CD4-positive, alpha-beta memory T cell (primary cell): ENCODE measurements at regions not wholly inside any gene's neighbourhood (a gene's known extent, or its start where the extent isn't known, plus 50 kb on each side); places are given as distances from the start of the nearest gene placed in this dataset.

Experiments used
- CTCF ChIA-PET: fragments of 350-600 bp; sonication (Branson Sonifier 250); formaldehyde crosslinking; loops from one replicate; lab custom pipeline; 2021; ENCODE audit warnings: inconsistent platforms; ENCODE audit not compliant: partially characterized antibody; lab: Charles Lee
- POLR2A ChIA-PET: fragments of 350-600 bp; sonication (Branson Sonifier 250); formaldehyde crosslinking; loops from one replicate; lab custom pipeline; 2021; ENCODE audit not compliant: partially characterized antibody; lab: Charles Lee
- DNase-seq, 5 donors: peaks; one replicate each; pipeline versions ENCODE4 v3.0.0 to v3.0.0-alpha.2; 2020 to 2022; ENCODE audit warnings: mixed read lengths in 1 of 5
- H3K27ac ChIP-seq: one replicate; pipeline ENCODE4 v1.7.0; 2013; ENCODE audit warnings: low read depth, low read length
- H3K27me3 ChIP-seq: 2 replicates; pipeline ENCODE4 v1.7.0; 2013; ENCODE audit warnings: mild to moderate bottlenecking, low read length, moderate library complexity; ENCODE audit not compliant: insufficient read depth
- H3K36me3 ChIP-seq: 2 replicates; pipeline ENCODE4 v1.7.0; 2013; ENCODE audit warnings: mild to moderate bottlenecking, low read length, moderate library complexity; ENCODE audit not compliant: insufficient read depth
- H3K4me1 ChIP-seq: 2 replicates; pipeline ENCODE4 v1.7.0; 2013; ENCODE audit warnings: mild to moderate bottlenecking, low read length, moderate library complexity; ENCODE audit not compliant: insufficient read depth
- H3K4me3 ChIP-seq, 2 donors: one replicate each; pipeline ENCODE4 v1.7.0; 2013; ENCODE audit warnings: low read length in 2 of 2, mild to moderate bottlenecking in 1 of 2
- H3K9me3 ChIP-seq, 2 donors: one replicate each; pipeline ENCODE4 v1.7.0; 2013; ENCODE audit warnings: low read length in 2 of 2, control low read depth in 1 of 2; ENCODE audit not compliant: control insufficient read depth in 1 of 2
- H3K27ac Mint-ChIP-seq, 7 donors: one replicate each; pipeline ENCODE4 v1.8.0; 2020 to 2021; ENCODE audit warnings: mixed read lengths in 7 of 7, mild to moderate bottlenecking in 6 of 7, inconsistent platforms in 3 of 7, moderate library complexity in 3 of 7
- H3K27me3 Mint-ChIP-seq, 2 donors: one replicate each; pipeline ENCODE4 v1.8.0; 2020 to 2021; ENCODE audit warnings: mixed read lengths in 2 of 2
- H3K36me3 Mint-ChIP-seq, 2 donors: one replicate each; pipeline ENCODE4 v1.8.0; 2020 to 2021; ENCODE audit warnings: mixed read lengths in 2 of 2, inconsistent platforms in 1 of 2, mild to moderate bottlenecking in 1 of 2
- H3K4me1 Mint-ChIP-seq, 4 donors: one replicate each; pipeline ENCODE4 v1.8.0; 2020 to 2021; ENCODE audit warnings: mixed read lengths in 4 of 4, mild to moderate bottlenecking in 1 of 4
- H3K4me3 Mint-ChIP-seq, 8 donors: one replicate each; pipeline ENCODE4 v1.8.0; 2020 to 2021; ENCODE audit warnings: mixed read lengths in 8 of 8, mild to moderate bottlenecking in 7 of 8, moderate library complexity in 6 of 8, inconsistent platforms in 3 of 8
- H3K9me3 Mint-ChIP-seq, 8 donors: one replicate each; pipeline ENCODE4 v1.8.0; 2020 to 2021; ENCODE audit warnings: mixed read lengths in 8 of 8, mild to moderate bottlenecking in 5 of 8, inconsistent platforms in 3 of 8, moderate library complexity in 1 of 8
- intact Hi-C: fragments of 100-400 bp; cut with micrococcal nuclease; formaldehyde crosslinking; loops from one replicate; pipeline ENCODE4 v1.15.1; 2023

DNA sequence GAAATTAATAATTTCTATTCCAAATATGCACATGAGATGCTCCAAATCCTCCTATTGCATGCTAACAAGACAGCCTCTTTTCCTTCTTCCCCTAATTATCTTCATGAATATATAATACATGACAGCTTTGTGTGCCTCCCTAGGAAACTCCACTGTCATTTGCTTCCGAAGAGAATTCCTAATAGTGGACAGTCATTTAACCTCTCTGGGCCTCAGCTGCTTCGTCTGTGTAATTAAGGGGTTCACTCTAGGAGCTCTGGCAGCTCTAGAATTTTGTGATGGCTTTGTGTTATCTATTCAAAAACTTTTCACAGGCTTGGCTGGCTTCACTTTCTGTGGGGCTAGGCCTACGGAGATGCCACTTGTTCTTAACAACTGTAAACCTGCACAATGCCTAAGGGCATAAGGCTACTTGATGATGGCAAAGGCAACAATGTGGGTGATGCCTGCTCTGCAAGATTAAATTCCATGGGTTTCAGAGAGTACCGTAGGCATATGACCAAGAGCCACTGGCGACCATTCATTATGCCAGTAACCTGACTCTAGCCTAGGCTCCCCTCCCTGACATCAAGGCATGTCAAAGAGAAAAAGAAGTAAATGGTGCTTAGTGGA is 333.8 kb upstream of the UMPS start:
- ChIA-PET CTCF (no interaction called here), POLR2A (no interaction called here)
- H3K4me1 Mint-ChIP-seq: no peaks in the 10 kb centered on the region
- intact Hi-C loops: no loop called here
- no peaks in the 10 kb centered on the region for H3K36me3 Mint-ChIP-seq
- Histone ChIP-seq H3K27me3 (no peaks in the 10 kb centered on the region), H3K9me3 (no peaks in the 10 kb centered on the region), H3K4me1 (no peaks in the 10 kb centered on the region), H3K36me3 (no peaks in the 10 kb centered on the region), H3K27ac (no peak overlapping the region), H3K4me3 (no peak overlapping the region)
- no peaks in the 10 kb centered on the region for H3K9me3 Mint-ChIP-seq
- H3K4me3 Mint-ChIP-seq: no peak overlapping the region
- no peak overlapping the region for H3K27ac Mint-ChIP-seq
- no peak for DNase-seq
- peaks cover 2 to 12% of the 10 kb centered on the region in 2 donors for H3K27me3 Mint-ChIP-seq

DNA sequence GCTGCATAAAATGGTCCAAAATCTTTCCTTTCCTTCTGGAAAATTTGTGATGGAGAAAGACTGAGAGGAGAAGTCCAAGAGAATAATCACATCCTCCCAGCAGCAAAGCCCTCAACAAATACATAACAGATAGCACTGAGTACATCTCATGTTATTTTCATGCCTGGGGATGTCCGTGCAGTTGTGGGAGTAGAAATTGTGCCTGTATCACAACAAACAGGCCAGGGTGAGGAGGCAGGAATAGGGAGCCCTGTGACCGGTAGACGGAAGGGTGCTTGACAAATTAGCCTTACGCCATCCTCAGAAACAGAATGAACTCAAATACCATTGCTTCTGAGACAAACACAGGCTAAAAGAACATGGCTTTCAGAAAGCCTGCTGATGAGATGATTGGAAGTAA is 333.2 kb upstream of the UMPS start:
- H3K27ac Mint-ChIP-seq: no peak overlapping the region
- POLR2A ChIA-PET: no interaction called here
- no peak overlapping the region for H3K27ac ChIP-seq

DNA sequence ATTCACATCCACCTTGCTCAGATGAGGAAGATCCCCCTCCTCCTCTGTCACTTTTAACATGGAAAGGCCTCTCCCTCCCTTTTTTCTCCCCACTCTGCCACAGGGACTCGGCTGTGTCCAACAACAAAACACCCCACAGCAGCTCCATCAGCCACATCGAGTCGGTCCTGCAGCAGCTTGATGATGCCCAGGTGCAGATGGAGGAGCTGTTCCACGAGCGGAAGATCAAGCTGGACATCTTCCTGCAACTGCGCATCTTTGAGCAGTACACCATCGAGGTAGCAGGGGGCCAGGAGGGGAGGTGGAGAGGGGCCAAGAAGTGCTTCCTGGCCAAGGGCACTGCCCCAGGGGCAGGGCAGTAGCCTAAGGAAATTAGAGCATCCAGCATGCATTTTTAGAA is 331.7 kb upstream of the UMPS start:
- no peaks in the 10 kb centered on the region for H3K36me3 ChIP-seq
- Mint-ChIP-seq H3K4me3 (no peak overlapping the region), H3K9me3 (no peaks in the 10 kb centered on the region), H3K36me3 (no peaks in the 10 kb centered on the region), H3K27me3 (peaks cover 5 to 12% of the 10 kb centered on the region in 2 donors), H3K27ac (no peak overlapping the region), H3K4me1 (no peaks in the 10 kb centered on the region)
- CTCF ChIA-PET: no interaction called here
- H3K4me1 ChIP-seq: no peaks in the 10 kb centered on the region
- no peak for DNase-seq
- H3K4me3 ChIP-seq: no peak overlapping the region
- no peaks in the 10 kb centered on the region for H3K9me3 ChIP-seq
- intact Hi-C loops: no loop called here
- no peak overlapping the region for H3K27ac ChIP-seq
- no peaks in the 10 kb centered on the region for H3K27me3 ChIP-seq
- POLR2A ChIA-PET: no interaction called here

More for the DNA sequence above, 333.2 kb upstream of the UMPS start:
- DNase-seq: no peak
- Mint-ChIP-seq H3K4me1 (no peaks in the 10 kb centered on the region), H3K27me3 (peaks cover 5 to 12% of the 10 kb centered on the region in 2 donors), H3K4me3 (no peak overlapping the region), H3K36me3 (no peaks in the 10 kb centered on the region), H3K9me3 (no peaks in the 10 kb centered on the region)
- Histone ChIP-seq H3K27me3 (no peaks in the 10 kb centered on the region), H3K4me1 (no peaks in the 10 kb centered on the region), H3K9me3 (no peaks in the 10 kb centered on the region), H3K36me3 (no peaks in the 10 kb centered on the region), H3K4me3 (no peak overlapping the region)
- CTCF ChIA-PET: no interaction called here
- intact Hi-C loops: no loop called here

DNA sequence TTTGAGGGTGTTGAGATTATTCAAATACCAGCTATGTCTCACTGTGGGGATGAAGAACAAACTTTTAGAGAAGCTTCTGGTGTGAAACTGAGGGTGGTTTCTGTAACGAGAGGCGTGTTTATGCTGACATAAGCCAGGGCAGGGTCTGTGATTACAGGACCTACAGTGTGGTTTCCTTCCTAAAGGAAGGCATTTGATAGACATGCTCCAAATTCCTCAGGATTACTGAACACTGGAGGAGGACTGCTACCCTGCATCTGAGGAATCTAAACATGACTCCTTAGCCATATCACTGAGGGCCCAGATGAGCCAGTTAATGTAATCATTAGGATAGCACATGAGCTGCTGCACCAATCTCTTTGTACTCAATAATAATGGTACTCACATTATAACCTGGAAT is 328.4 kb upstream of the UMPS start:
- Mint-ChIP-seq H3K36me3 (no peaks in the 10 kb centered on the region), H3K9me3 (no peaks in the 10 kb centered on the region), H3K27me3 (peaks cover 13 to 15% of the 10 kb centered on the region in 2 donors), H3K4me3 (no peak overlapping the region), H3K27ac (no peak overlapping the region), H3K4me1 (no peaks in the 10 kb centered on the region)
- H3K27me3 ChIP-seq: no peaks in the 10 kb centered on the region
- H3K27ac ChIP-seq: no peak overlapping the region
- H3K36me3 ChIP-seq: no peaks in the 10 kb centered on the region
- ChIA-PET CTCF (no interaction called here), POLR2A (no interaction called here)
- intact Hi-C loops: no loop called here
- no peaks in the 10 kb centered on the region for H3K4me1 ChIP-seq
- no peak overlapping the region for H3K4me3 ChIP-seq
- H3K9me3 ChIP-seq: no peaks in the 10 kb centered on the region
- no peak for DNase-seq

DNA sequence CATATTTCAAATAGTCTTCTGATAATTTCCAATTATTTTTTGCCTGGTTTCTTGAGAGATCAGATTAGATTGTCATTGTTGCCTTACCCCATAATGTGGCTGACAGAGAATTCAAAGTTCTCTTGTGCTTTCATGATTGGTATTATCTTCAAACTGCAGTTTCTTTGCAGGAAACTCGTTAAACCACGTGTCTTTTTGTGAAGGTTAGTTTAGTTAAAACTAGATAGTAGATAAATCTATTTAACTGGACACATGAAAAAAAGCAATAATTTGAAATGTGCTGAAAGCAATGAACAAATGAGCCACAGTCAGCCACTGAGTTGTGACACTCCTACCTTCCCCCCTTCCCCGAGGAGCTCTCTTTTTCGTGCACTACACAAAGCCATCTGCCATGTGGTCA is 327.5 kb upstream of the UMPS start:
- intact Hi-C loops: no loop called here
- DNase-seq: no peak
- no peaks in the 10 kb centered on the region for H3K9me3 Mint-ChIP-seq
- ChIA-PET POLR2A (no interaction called here), CTCF (no interaction called here)
- Histone ChIP-seq H3K27me3 (no peaks in the 10 kb centered on the region), H3K4me1 (no peaks in the 10 kb centered on the region), H3K9me3 (no peaks in the 10 kb centered on the region), H3K36me3 (no peaks in the 10 kb centered on the region), H3K27ac (no peak overlapping the region), H3K4me3 (no peak overlapping the region)
- no peaks in the 10 kb centered on the region for H3K4me1 Mint-ChIP-seq
- no peaks in the 10 kb centered on the region for H3K36me3 Mint-ChIP-seq
- no peak overlapping the region for H3K4me3 Mint-ChIP-seq
- H3K27ac Mint-ChIP-seq: no peak overlapping the region
- peaks cover 8 to 13% of the 10 kb centered on the region in 2 donors for H3K27me3 Mint-ChIP-seq

- intact Hi-C loops: no loop called here
- Histone ChIP-seq H3K27ac (no peak overlapping the region), H3K9me3 (no peaks in the 10 kb centered on the region), H3K4me3 (no peak overlapping the region), H3K27me3 (no peaks in the 10 kb centered on the region), H3K36me3 (no peaks in the 10 kb centered on the region), H3K4me1 (no peaks in the 10 kb centered on the region)
- ChIA-PET POLR2A (no interaction called here), CTCF (interaction anchor here (0.7 to 1.4 kb wide), 2 partner anchors 18 to 22 kb away, joined by 3 read pairs; no protein-coding TSS in a partner anchor)
- Mint-ChIP-seq H3K27ac (no peak overlapping the region), H3K27me3 (peaks cover 10 to 13% of the 10 kb centered on the region in 2 donors), H3K36me3 (no peaks in the 10 kb centered on the region), H3K9me3 (no peaks in the 10 kb centered on the region), H3K4me1 (no peaks in the 10 kb centered on the region), H3K4me3 (no peak overlapping the region)
- no peak for DNase-seq
Measured at GRCh38 chr3:124404621-124405020, 325.6 kb upstream of the UMPS start.

DNA sequence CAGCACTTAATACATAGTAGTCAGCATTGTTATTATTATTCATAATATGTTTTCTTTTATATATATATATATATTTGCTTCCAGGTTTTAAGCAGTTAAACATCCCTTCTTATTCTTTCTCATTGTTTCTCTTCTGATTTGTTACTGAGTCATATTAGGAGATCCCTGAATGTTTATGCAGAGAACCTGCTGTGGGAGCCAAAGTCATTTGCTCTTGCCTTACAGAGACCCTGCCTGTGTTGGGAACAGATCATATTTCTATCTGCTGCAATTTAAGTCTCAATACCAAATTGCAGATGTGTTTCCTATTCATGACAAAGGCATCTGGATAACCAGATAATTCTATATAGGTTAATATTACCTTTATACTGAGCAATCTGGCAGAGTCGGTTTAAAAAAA is 323.0 kb upstream of the UMPS start:
- CTCF ChIA-PET: no interaction called here
- no peaks in the 10 kb centered on the region for H3K4me1 Mint-ChIP-seq

More for the DNA sequence above, 323.0 kb upstream of the UMPS start:
- peaks cover 10 to 13% of the 10 kb centered on the region in 2 donors for H3K27me3 Mint-ChIP-seq
- no peaks in the 10 kb centered on the region for H3K27me3 ChIP-seq
- POLR2A ChIA-PET: no interaction called here
- intact Hi-C loops: no loop called here
- H3K4me3 ChIP-seq: no peak overlapping the region
- no peak overlapping the region for H3K4me3 Mint-ChIP-seq
- DNase-seq: no peak
- H3K36me3 ChIP-seq: no peaks in the 10 kb centered on the region
- H3K4me1 ChIP-seq: no peaks in the 10 kb centered on the region
- no peak overlapping the region for H3K27ac ChIP-seq
- H3K36me3 Mint-ChIP-seq: no peaks in the 10 kb centered on the region
- H3K27ac Mint-ChIP-seq: no peak overlapping the region
- peaks cover 0 to 2% (median 0%) of the 10 kb centered on the region in 8 donors for H3K9me3 Mint-ChIP-seq
- H3K9me3 ChIP-seq: no peaks in the 10 kb centered on the region
